Neural progenitor cell (in vitro differentiated cells): ENCODE measurements at regions not wholly inside any gene's neighbourhood (a gene's known extent, or its start where the extent isn't known, plus 50 kb on each side); places are given as distances from the start of the nearest gene placed in this dataset.

Experiments used
- CTCF ChIP-seq: fragments of 200-600 bp; sonication (generic); IDR thresholded peaks from 2 replicates; pipeline ENCODE4 v1.5.1; 2017; ENCODE audit warnings: antibody characterized with exemption, mild to moderate bottlenecking
- EZH2 ChIP-seq: fragments of 200-600 bp; sonication (generic); IDR thresholded peaks from 2 replicates; pipeline ENCODE4 v1.6.1; 2017; ENCODE audit warnings: antibody characterized with exemption, mild to moderate bottlenecking, moderate library complexity

- TF ChIP-seq EZH2 = no peak
- no peak for TF ChIP-seq CTCF
Observed at GRCh38 chr6:119829006-119829405, 479.4 kb upstream of the MAN1A1 start.
